HEK293 (cell line): ENCODE measurements at regions not wholly inside any gene's neighbourhood (a gene's known extent, or its start where the extent isn't known, plus 50 kb on each side); places are given as distances from the start of the nearest gene placed in this dataset.

Experiments used
- CTCF ChIA-PET: fragments of 350-600 bp; formaldehyde crosslinking; extraction: SDS; loops from one replicate; lab custom pipeline; 2021; ENCODE audit warnings: antibody characterized with exemption; lab: Yijun Ruan, JAX
- POLR2A ChIA-PET: fragments of 300-600 bp; formaldehyde crosslinking; extraction: SDS; loops from one replicate; lab custom pipeline; 2020; ENCODE audit warnings: antibody characterized with exemption, inconsistent platforms; lab: Yijun Ruan, JAX
- H3K27ac ChIP-seq: fragments of 200-500 bp; sonication (Bioruptor generic); 2 replicates; pipeline ENCODE4 v1.5.1; 2014; ENCODE audit warnings: low read depth, low read length, control low read depth, inconsistent platforms; ENCODE audit errors: extremely low read depth
- H3K36me3 ChIP-seq, 2 experiments: fragments of 200-500 bp in 1 of 2; sonication (Bioruptor generic) in 1 of 2; 1 replicate in 1 of 2; 2 replicates in 1 of 2; pipeline ENCODE4 v1.5.1; 2014 to 2017; ENCODE audit warnings: inconsistent platforms in 2 of 2, low read length in 2 of 2; ENCODE audit not compliant: control insufficient read depth in 2 of 2, insufficient read depth in 1 of 2
- H3K4me1 ChIP-seq: fragments of 200-500 bp; sonication (Bioruptor generic); 2 replicates; pipeline ENCODE4 v1.5.1; 2014; ENCODE audit warnings: mild to moderate bottlenecking, low read length, inconsistent platforms; ENCODE audit not compliant: control insufficient read depth, insufficient read depth
- H3K4me3 ChIP-seq: 2 replicates; pipeline ENCODE4 v1.5.1; 2011; ENCODE audit warnings: low read depth, mild to moderate bottlenecking, control low read depth, low read length, moderate library complexity
- H3K9me3 ChIP-seq: fragments of 200-500 bp; sonication (Bioruptor generic); 2 replicates; pipeline ENCODE4 v1.5.1; 2014; ENCODE audit warnings: low read depth, low read length, inconsistent platforms; ENCODE audit not compliant: control insufficient read depth, insufficient read depth
- EGR2 ChIP-seq: fragments of 450-650 bp; formaldehyde crosslinking; IDR thresholded peaks from 2 replicates; pipeline ENCODE4 v1.5.1; 2016; ENCODE audit warnings: low read depth, missing biosample characterization, missing genetic modification characterization
- GLIS2 ChIP-seq: fragments of 450-650 bp; formaldehyde crosslinking; IDR thresholded peaks from 2 replicates; pipeline ENCODE4 v1.5.1; 2016; ENCODE audit warnings: missing biosample characterization, missing genetic modification characterization
- HOXA7 ChIP-seq: sonication (generic); formaldehyde crosslinking; IDR thresholded peaks from 2 replicates; pipeline ENCODE4 v1.8.1; 2022; ENCODE audit warnings: missing genetic modification reagents, borderline replicate concordance
- INSM2 ChIP-seq: fragments of 450-650 bp; formaldehyde crosslinking; IDR thresholded peaks from 2 replicates; pipeline ENCODE4 v1.5.1; 2016; ENCODE audit warnings: missing biosample characterization, missing genetic modification characterization
- KLF17 ChIP-seq: fragments of 450-650 bp; formaldehyde crosslinking; IDR thresholded peaks from 2 replicates; pipeline ENCODE4 v1.5.1; 2016; ENCODE audit warnings: missing biosample characterization, missing genetic modification characterization
- KLF8 ChIP-seq: fragments of 450-650 bp; formaldehyde crosslinking; IDR thresholded peaks from 2 replicates; pipeline ENCODE4 v1.5.1; 2016; ENCODE audit warnings: missing biosample characterization, missing genetic modification characterization
- PBX3 ChIP-seq: sonication (generic); formaldehyde crosslinking; IDR thresholded peaks from 2 replicates; pipeline ENCODE4 v1.8.1; 2022; ENCODE audit warnings: mild to moderate bottlenecking, moderate library complexity, missing genetic modification reagents
- PRDM10 ChIP-seq: fragments of 450-650 bp; formaldehyde crosslinking; IDR thresholded peaks from 2 replicates; pipeline ENCODE4 v1.5.1; 2016; ENCODE audit warnings: missing biosample characterization, missing genetic modification characterization
- SCRT2 ChIP-seq: fragments of 450-650 bp; formaldehyde crosslinking; IDR thresholded peaks from 2 replicates; pipeline ENCODE4 v1.5.1; 2016; ENCODE audit warnings: missing biosample characterization, missing genetic modification characterization
- ZBTB11 ChIP-seq: fragments of 450-650 bp; formaldehyde crosslinking; conservative IDR thresholded peaks from 2 replicates; pipeline ENCODE4 v1.5.1; 2016; ENCODE audit warnings: low read depth, missing biosample characterization, missing genetic modification characterization
- ZEB2 ChIP-seq: fragments of 450-650 bp; formaldehyde crosslinking; IDR thresholded peaks from 2 replicates; pipeline ENCODE4 v1.5.1; 2016; ENCODE audit warnings: missing biosample characterization, missing genetic modification characterization
- ZNF132 ChIP-seq: fragments of 450-650 bp; formaldehyde crosslinking; IDR thresholded peaks from 2 replicates; pipeline ENCODE4 v1.5.1; 2017; ENCODE audit warnings: missing biosample characterization, missing genetic modification characterization, borderline replicate concordance
- ZNF133 ChIP-seq: fragments of 450-650 bp; formaldehyde crosslinking; IDR thresholded peaks from 2 replicates; pipeline ENCODE4 v1.5.1; 2016; ENCODE audit warnings: missing biosample characterization, missing genetic modification characterization
- ZNF266 ChIP-seq: fragments of 450-650 bp; formaldehyde crosslinking; IDR thresholded peaks from 2 replicates; pipeline ENCODE4 v1.5.1; 2016; ENCODE audit warnings: missing biosample characterization, missing genetic modification characterization, low read depth
- ZNF335 ChIP-seq: fragments of 450-650 bp; formaldehyde crosslinking; conservative IDR thresholded peaks from 2 replicates; pipeline ENCODE4 v1.5.1; 2016; ENCODE audit warnings: missing biosample characterization, missing genetic modification characterization
- ZNF391 ChIP-seq: fragments of 450-650 bp; formaldehyde crosslinking; IDR thresholded peaks from 2 replicates; pipeline ENCODE4 v1.5.1; 2016; ENCODE audit warnings: low read depth, missing biosample characterization, missing genetic modification characterization, borderline replicate concordance
- ZNF394 ChIP-seq: fragments of 450-650 bp; formaldehyde crosslinking; IDR thresholded peaks from 2 replicates; pipeline ENCODE4 v1.5.1; 2016; ENCODE audit warnings: missing biosample characterization, missing genetic modification characterization, mild to moderate bottlenecking, moderate library complexity, borderline replicate concordance
- ZNF433 ChIP-seq: fragments of 450-650 bp; formaldehyde crosslinking; IDR thresholded peaks from 2 replicates; pipeline ENCODE4 v1.5.1; 2016; ENCODE audit warnings: missing biosample characterization, missing genetic modification characterization, low read depth
- ZNF600 ChIP-seq: fragments of 450-650 bp; formaldehyde crosslinking; IDR thresholded peaks from 2 replicates; pipeline ENCODE4 v1.5.1; 2016; ENCODE audit warnings: missing biosample characterization, missing genetic modification characterization
- ZNF658 ChIP-seq: fragments of 450-650 bp; formaldehyde crosslinking; IDR thresholded peaks from 2 replicates; pipeline ENCODE4; 2016; ENCODE audit warnings: missing biosample characterization, missing genetic modification characterization
- ZSCAN30 ChIP-seq: fragments of 450-650 bp; IDR thresholded peaks from 2 replicates; pipeline ENCODE4 v1.5.1; 2018; ENCODE audit warnings: missing biosample characterization, mild to moderate bottlenecking, missing genetic modification characterization, moderate library complexity

GRCh38 chr15:54707805-54708752, 488.7 kb downstream of the RSL24D1 start:
- no peaks in the 10 kb centered on the region for H3K4me1 ChIP-seq
- TF ChIP-seq ZNF658 (tag by site-specific recombination) (no peak), ZEB2 (no peak), ZNF266 (tag by site-specific recombination) (no peak), KLF8 (tag by site-specific recombination) (no peak), KLF17 (tag by site-specific recombination) (no peak), HOXA7 (CRISPR knock-in tag) (no peak), ZNF391 (no peak), ZNF133 (no peak), ZNF394 (tag by site-specific recombination) (no peak), ZSCAN30 (tag by site-specific recombination) (no peak), PRDM10 (tag by site-specific recombination) (no peak), ZNF600 (no peak), SCRT2 (no peak), ZNF132 (tag by site-specific recombination) (no peak), EGR2 (no peak), GLIS2 (tag by site-specific recombination) (no peak)
- no peaks in the 10 kb centered on the region for H3K9me3 ChIP-seq
- no peaks in the 10 kb centered on the region for H3K36me3 ChIP-seq
- no peak overlapping the region for H3K27ac ChIP-seq
- ChIA-PET CTCF (no interaction called here), POLR2A (no interaction called here)
- no peak overlapping the region for H3K4me3 ChIP-seq

- Histone ChIP-seq H3K27ac (no peak overlapping the region), H3K4me3 (no peak overlapping the region), H3K36me3 (no peaks in the 10 kb centered on the region), H3K9me3 (no peaks in the 10 kb centered on the region), H3K4me1 (no peaks in the 10 kb centered on the region)
- ChIA-PET POLR2A (no interaction called here), CTCF (no interaction called here)
- TF ChIP-seq ZBTB11 (no peak), PBX3 (CRISPR knock-in tag) (no peak), ZNF133 (no peak), INSM2 (tag by site-specific recombination) (no peak), ZNF433 (tag by site-specific recombination) (no peak), ZNF335 (tag by site-specific recombination) (no peak)
Observed at GRCh38 chr15:54687628-54688027, 509.1 kb downstream of the RSL24D1 start.
